Adrenal gland (tissue), 9 donors: ENCODE measurements at regions not wholly inside any gene's neighbourhood (a gene's known extent, or its start where the extent isn't known, plus 50 kb on each side); places are given as distances from the start of the nearest gene placed in this dataset.

Experiments
- DNase-seq, 7 donors: peaks; one replicate each; pipeline ENCODE4 v3.0.0-alpha.2; 2019 to 2020
- H3K27ac ChIP-seq, 5 donors: fragments of 200-600 bp; sonication (generic) in 4 of 5; 1 replicate in 3 of 5; 2 replicates in 2 of 5; pipeline versions ENCODE4 v1.5.1 to v1.8.0; 2016 to 2020; ENCODE audit warnings: mild to moderate bottlenecking in 1 of 5
- H3K27me3 ChIP-seq: fragments of 200-600 bp; 2 replicates; pipeline ENCODE4 v1.8.0; 2021
- H3K36me3 ChIP-seq, 2 donors: fragments of 200-600 bp; replicated peaks in 1 of 2; 1 replicate in 1 of 2; 2 replicates in 1 of 2; pipeline versions ENCODE4 v1.5.1 to v1.8.0; 2018 to 2022
- H3K4me1 ChIP-seq, 2 donors: fragments of 200-600 bp; replicated peaks in 1 of 2; 1 replicate in 1 of 2; 2 replicates in 1 of 2; pipeline versions ENCODE4 v1.5.1 to v1.8.0; 2018 to 2021
- H3K4me3 ChIP-seq, 4 donors: fragments of 200-600 bp; sonication (generic) in 3 of 4; one replicate each; pipeline ENCODE4 v1.5.1; 2016 to 2018
- H3K9me3 ChIP-seq, 3 donors: fragments of 200-600 bp; sonication (generic) in 1 of 3; replicated peaks in 1 of 3; 1 replicate in 2 of 3; 2 replicates in 1 of 3; pipeline versions ENCODE4 v1.5.1 to v1.8.0; 2016 to 2021
- POLR2A ChIP-seq, 2 donors: fragments of 450-650 bp; IDR thresholded peaks; one replicate each; pipeline ENCODE4 v1.6.1; 2017; ENCODE audit warnings: antibody characterized with exemption in 2 of 2, mild to moderate bottlenecking in 2 of 2, moderate library complexity in 1 of 2
- WGBS, 4 donors: extraction: QIAGEN DNeasy Blood & Tissue Kit in 2 of 4; methylation state at CpG; one replicate each; pipeline versions ENCODE4 v1.1.5 to v1.1.7; 2013 to 2017; 5-methylcytosine and 5-hydroxymethylcytosine counted together
- intact Hi-C, 2 donors: fragments of 100-400 bp; cut with DNase I; formaldehyde crosslinking; loops; one replicate each; pipeline versions ENCODE4 v1.14.1 to v1.15.0; 2022 to 2023
- TF ChIP-seq, protein P1 (sequence below), 6 experiments: fragments of 450-650 bp in 4 of 6; fragments of 200-600 bp in 2 of 6; sonication (generic) in 1 of 6; IDR thresholded peaks; 1 replicate in 5 of 6; 2 replicates in 1 of 6; pipeline versions ENCODE4 v1.5.1 to v1.8.0; 2016 to 2021; ENCODE audit warnings: antibody characterized with exemption in 6 of 6, mild to moderate bottlenecking in 2 of 6, moderate library complexity in 1 of 6
- donor health status: healthy with polysubstance abuse.
- donor health status: Bipolar disorder and iron deficiency.
- donor health status: DM: yes; HTN: yes; CAD: no.
- donor health status: DM: no; HTN: no; CAD: no.
- donor health status: DM: no; HTN: no; CAD: no.

- intact Hi-C loops, result no loop called here
- WGBS, 4 donors, result 85 to 89% (median 86%) methylated on average over 4 of the region's 4 CpGs
- Histone ChIP-seq H3K9me3 (no peaks in the 10 kb centered on the region), H3K36me3 (no peaks in the 10 kb centered on the region), H3K27ac (no peak overlapping the region), H3K4me1 (no peaks in the 10 kb centered on the region), H3K27me3 (no peaks in the 10 kb centered on the region), H3K4me3 (no peak overlapping the region)
- DNase-seq, result no peak
- no peak for TF ChIP-seq POLR2A (IDR thresholded peaks at IDR 0.05)
- TF ChIP-seq, protein P1, sequence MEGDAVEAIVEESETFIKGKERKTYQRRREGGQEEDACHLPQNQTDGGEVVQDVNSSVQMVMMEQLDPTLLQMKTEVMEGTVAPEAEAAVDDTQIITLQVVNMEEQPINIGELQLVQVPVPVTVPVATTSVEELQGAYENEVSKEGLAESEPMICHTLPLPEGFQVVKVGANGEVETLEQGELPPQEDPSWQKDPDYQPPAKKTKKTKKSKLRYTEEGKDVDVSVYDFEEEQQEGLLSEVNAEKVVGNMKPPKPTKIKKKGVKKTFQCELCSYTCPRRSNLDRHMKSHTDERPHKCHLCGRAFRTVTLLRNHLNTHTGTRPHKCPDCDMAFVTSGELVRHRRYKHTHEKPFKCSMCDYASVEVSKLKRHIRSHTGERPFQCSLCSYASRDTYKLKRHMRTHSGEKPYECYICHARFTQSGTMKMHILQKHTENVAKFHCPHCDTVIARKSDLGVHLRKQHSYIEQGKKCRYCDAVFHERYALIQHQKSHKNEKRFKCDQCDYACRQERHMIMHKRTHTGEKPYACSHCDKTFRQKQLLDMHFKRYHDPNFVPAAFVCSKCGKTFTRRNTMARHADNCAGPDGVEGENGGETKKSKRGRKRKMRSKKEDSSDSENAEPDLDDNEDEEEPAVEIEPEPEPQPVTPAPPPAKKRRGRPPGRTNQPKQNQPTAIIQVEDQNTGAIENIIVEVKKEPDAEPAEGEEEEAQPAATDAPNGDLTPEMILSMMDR (IDR thresholded peaks at IDR 0.05), result no peak
These were observed 131.2 kb downstream of the MAGEB5 start for GRCh38 chrX:26347171-26347570.

GRCh38 chrX:26334232-26334631 lies 118.3 kb downstream of the MAGEB5 start:
- WGBS, 4 donors, result 68 to 100% (median 78%) methylated on average over 2 to 8 of the region's 8 CpGs
- H3K4me3 ChIP-seq, result no peak overlapping the region
- H3K9me3 ChIP-seq, result no peaks in the 10 kb centered on the region
- no peak for TF ChIP-seq POLR2A (IDR thresholded peaks at IDR 0.05)
- TF ChIP-seq, protein P1 (IDR thresholded peaks at IDR 0.05), result no peak
- intact Hi-C loops, result no loop called here
- no peaks in the 10 kb centered on the region for H3K4me1 ChIP-seq
- no peak overlapping the region for H3K27ac ChIP-seq
- DNase-seq, result no peak
- H3K36me3 ChIP-seq, result no peaks in the 10 kb centered on the region
- no peaks in the 10 kb centered on the region for H3K27me3 ChIP-seq

DNA sequence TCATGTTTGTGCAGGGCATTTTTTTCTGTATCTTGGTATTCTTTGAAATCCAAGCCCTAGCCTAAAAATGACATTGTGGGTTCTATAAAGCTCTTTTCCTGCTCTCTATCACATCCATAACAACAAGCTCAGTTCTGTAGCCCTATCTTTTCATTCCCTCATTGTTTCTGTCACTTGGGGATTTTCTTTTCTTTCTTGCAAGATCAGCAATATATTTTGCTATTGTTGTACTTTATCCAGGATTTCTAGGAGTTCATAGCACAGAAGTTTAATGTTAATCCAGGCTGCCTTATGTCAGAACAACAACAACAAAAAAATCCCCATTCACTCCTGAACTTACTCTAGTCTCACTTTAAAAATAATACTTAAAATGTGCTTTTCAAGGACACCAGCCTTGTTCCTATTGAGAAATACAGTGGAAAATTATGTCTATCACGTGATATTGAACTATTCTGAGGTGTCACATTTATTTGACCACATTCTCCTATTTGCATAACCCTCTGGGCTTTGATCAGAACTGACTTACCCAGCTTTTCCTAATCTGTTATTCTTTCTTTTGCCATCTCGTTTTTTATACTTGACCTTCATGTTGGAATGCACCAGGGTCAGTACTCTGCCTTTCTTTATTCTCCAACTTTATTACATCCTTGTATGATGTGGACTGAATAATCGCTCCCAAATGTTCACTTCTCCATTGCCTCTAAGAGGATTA lies 112.8 kb downstream of the MAGEB5 start:
- H3K27ac ChIP-seq, result no peak overlapping the region
- no peaks in the 10 kb centered on the region for H3K9me3 ChIP-seq
- H3K4me3 ChIP-seq, result no peak overlapping the region
- DNase-seq, result no peak
- intact Hi-C loops, result no loop called here
- no peaks in the 10 kb centered on the region for H3K36me3 ChIP-seq
- WGBS, 4 donors, result 30 to 42% (median 35%) methylated on average over 3 of the region's 3 CpGs
- H3K4me1 ChIP-seq, result no peaks in the 10 kb centered on the region
- no peak for TF ChIP-seq POLR2A (IDR thresholded peaks at IDR 0.05)
- TF ChIP-seq, protein P1 (IDR thresholded peaks at IDR 0.05), result no peak
- H3K27me3 ChIP-seq, result no peaks in the 10 kb centered on the region

- intact Hi-C loops, result no loop called here
- no peak overlapping the region for H3K27ac ChIP-seq
- TF ChIP-seq POLR2A (IDR thresholded peaks at IDR 0.05), result no peak
- TF ChIP-seq, protein P1 (IDR thresholded peaks at IDR 0.05), result no peak
These were observed 93.3 kb downstream of the MAGEB5 start for GRCh38 chrX:26309262-26309661.

More at GRCh38 chrX:26309262-26309661, 93.3 kb downstream of the MAGEB5 start:
- DNase-seq, result no peak
- no peaks in the 10 kb centered on the region for H3K4me1 ChIP-seq
- H3K27me3 ChIP-seq, result no peaks in the 10 kb centered on the region
- no peaks in the 10 kb centered on the region for H3K36me3 ChIP-seq
- no peaks in the 10 kb centered on the region for H3K9me3 ChIP-seq
- H3K4me3 ChIP-seq, result no peak overlapping the region
